ENCODE measurements at regions not wholly inside any gene's neighbourhood (a gene's known extent, or its start where the extent isn't known, plus 50 kb on each side); places are given as distances from the start of the nearest gene placed in this dataset.

DNA sequence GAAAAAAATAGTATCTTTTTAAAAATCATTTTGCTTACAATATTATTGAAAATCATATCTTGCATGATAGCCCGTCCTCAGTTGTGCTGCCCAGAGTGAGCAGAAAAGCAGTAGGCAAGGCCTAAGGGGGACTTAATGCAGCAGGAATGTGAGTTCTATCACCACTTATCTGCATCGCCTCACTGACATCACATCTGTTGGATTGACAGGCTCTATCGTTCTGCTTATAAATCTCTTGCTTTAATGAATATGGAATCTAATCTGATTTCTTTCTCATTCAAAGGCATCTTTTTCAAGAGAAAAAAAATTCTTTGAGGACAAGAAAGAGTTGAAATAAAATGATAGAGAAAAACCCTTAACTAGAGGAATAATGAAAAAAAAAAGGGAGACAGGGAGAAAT lies 249.9 kb downstream of the PAPSS1 start:
- TF ChIP-seq, protein P1, sequence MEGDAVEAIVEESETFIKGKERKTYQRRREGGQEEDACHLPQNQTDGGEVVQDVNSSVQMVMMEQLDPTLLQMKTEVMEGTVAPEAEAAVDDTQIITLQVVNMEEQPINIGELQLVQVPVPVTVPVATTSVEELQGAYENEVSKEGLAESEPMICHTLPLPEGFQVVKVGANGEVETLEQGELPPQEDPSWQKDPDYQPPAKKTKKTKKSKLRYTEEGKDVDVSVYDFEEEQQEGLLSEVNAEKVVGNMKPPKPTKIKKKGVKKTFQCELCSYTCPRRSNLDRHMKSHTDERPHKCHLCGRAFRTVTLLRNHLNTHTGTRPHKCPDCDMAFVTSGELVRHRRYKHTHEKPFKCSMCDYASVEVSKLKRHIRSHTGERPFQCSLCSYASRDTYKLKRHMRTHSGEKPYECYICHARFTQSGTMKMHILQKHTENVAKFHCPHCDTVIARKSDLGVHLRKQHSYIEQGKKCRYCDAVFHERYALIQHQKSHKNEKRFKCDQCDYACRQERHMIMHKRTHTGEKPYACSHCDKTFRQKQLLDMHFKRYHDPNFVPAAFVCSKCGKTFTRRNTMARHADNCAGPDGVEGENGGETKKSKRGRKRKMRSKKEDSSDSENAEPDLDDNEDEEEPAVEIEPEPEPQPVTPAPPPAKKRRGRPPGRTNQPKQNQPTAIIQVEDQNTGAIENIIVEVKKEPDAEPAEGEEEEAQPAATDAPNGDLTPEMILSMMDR (IDR thresholded peaks at IDR 0.05; ENCODE audit: poor library complexity, severe bottlenecking), result no peak
- TF ChIP-seq MXI1 (conservative IDR thresholded peaks at IDR 0.05; ENCODE audit: poor library complexity, severe bottlenecking) (no peak), POLR2AphosphoS5 (IDR thresholded peaks at IDR 0.05) (no peak), TAF1 (IDR thresholded peaks at IDR 0.05; ENCODE audit: low read depth) (no peak), EZH2 (IDR thresholded peaks at IDR 0.05; ENCODE audit: borderline replicate concordance, insufficient read depth, low read length, poor library complexity, severe bottlenecking) (no peak)
- TF ChIP-seq, protein P2, sequence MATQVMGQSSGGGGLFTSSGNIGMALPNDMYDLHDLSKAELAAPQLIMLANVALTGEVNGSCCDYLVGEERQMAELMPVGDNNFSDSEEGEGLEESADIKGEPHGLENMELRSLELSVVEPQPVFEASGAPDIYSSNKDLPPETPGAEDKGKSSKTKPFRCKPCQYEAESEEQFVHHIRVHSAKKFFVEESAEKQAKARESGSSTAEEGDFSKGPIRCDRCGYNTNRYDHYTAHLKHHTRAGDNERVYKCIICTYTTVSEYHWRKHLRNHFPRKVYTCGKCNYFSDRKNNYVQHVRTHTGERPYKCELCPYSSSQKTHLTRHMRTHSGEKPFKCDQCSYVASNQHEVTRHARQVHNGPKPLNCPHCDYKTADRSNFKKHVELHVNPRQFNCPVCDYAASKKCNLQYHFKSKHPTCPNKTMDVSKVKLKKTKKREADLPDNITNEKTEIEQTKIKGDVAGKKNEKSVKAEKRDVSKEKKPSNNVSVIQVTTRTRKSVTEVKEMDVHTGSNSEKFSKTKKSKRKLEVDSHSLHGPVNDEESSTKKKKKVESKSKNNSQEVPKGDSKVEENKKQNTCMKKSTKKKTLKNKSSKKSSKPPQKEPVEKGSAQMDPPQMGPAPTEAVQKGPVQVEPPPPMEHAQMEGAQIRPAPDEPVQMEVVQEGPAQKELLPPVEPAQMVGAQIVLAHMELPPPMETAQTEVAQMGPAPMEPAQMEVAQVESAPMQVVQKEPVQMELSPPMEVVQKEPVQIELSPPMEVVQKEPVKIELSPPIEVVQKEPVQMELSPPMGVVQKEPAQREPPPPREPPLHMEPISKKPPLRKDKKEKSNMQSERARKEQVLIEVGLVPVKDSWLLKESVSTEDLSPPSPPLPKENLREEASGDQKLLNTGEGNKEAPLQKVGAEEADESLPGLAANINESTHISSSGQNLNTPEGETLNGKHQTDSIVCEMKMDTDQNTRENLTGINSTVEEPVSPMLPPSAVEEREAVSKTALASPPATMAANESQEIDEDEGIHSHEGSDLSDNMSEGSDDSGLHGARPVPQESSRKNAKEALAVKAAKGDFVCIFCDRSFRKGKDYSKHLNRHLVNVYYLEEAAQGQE (IDR thresholded peaks at IDR 0.05; ENCODE audit: borderline replicate concordance), result no peak

Measured in neural cell (in vitro differentiated cells).